GM23338 (cell line): ENCODE measurements at regions not wholly inside any gene's neighbourhood (a gene's known extent, or its start where the extent isn't known, plus 50 kb on each side); places are given as distances from the start of the nearest gene placed in this dataset.
"Not testable (repeated sequence)": the region's sequence is repeated elsewhere in the genome, so short reads cannot be mapped to it uniquely, and the experiment has no call there.

Experiments
- ATAC-seq: fragments of 200-7000 bp; cut with Tn5 transposase; 3 replicates; pipeline ENCODE4 v1.9.1; 2020
- DNase-seq: peaks from one replicate; pipeline ENCODE4 v3.0.0-alpha.2; 2015; ENCODE audit warnings: low spot score
- H2AFZ ChIP-seq: fragments of 200-600 bp; sonication (generic); 2 replicates; pipeline ENCODE4 v1.8.0; 2016; ENCODE audit warnings: antibody characterized with exemption, mild to moderate bottlenecking, moderate library complexity
- H3F3A ChIP-seq: fragments of 200-600 bp; sonication (generic); replicated peaks from 2 replicates; pipeline ENCODE4 v1.8.0; 2017; ENCODE audit warnings: antibody characterized with exemption, mixed run types, low read depth
- H3K27ac ChIP-seq: fragments of 200-600 bp; sonication (generic); 2 replicates; pipeline ENCODE4 v1.6.1; 2016; ENCODE audit warnings: low read depth
- H3K27me3 ChIP-seq: fragments of 200-600 bp; sonication (generic); 2 replicates; pipeline ENCODE4 v1.8.0; 2016; ENCODE audit warnings: mild to moderate bottlenecking, mixed run types, moderate library complexity; ENCODE audit not compliant: insufficient read depth
- H3K36me3 ChIP-seq: fragments of 200-600 bp; sonication (generic); 2 replicates; pipeline ENCODE4 v1.8.0; 2016; ENCODE audit warnings: mild to moderate bottlenecking; ENCODE audit not compliant: insufficient read depth
- H3K4me1 ChIP-seq: fragments of 200-600 bp; sonication (generic); 2 replicates; pipeline ENCODE4 v1.8.0; 2016; ENCODE audit warnings: mild to moderate bottlenecking, moderate library complexity; ENCODE audit not compliant: insufficient read depth
- H3K4me2 ChIP-seq: fragments of 200-600 bp; sonication (generic); 2 replicates; pipeline ENCODE4 v1.7.1; 2017; ENCODE audit warnings: mixed run types
- H3K4me3 ChIP-seq: fragments of 200-600 bp; sonication (generic); 2 replicates; pipeline ENCODE4 v1.6.1; 2016; ENCODE audit warnings: mixed run types
- H3K79me2 ChIP-seq: fragments of 200-600 bp; sonication (generic); replicated peaks from 2 replicates; pipeline ENCODE4 v1.8.0; 2017; ENCODE audit warnings: mild to moderate bottlenecking; ENCODE audit not compliant: insufficient read depth
- H3K9me2 ChIP-seq: fragments of 200-600 bp; sonication (generic); 2 replicates; pipeline ENCODE4 v1.8.0; 2017; ENCODE audit not compliant: insufficient read depth
- H4K20me1 ChIP-seq: fragments of 200-600 bp; sonication (generic); replicated peaks from 2 replicates; pipeline ENCODE4 v1.8.0; 2017; ENCODE audit warnings: mild to moderate bottlenecking; ENCODE audit not compliant: insufficient read depth
- H3K27ac Mint-ChIP-seq: 2 replicates; pipeline ENCODE4 v1.8.0; 2020; ENCODE audit warnings: inconsistent platforms, mild to moderate bottlenecking, moderate library complexity, mixed read lengths
- H3K27me3 Mint-ChIP-seq: 3 replicates; pipeline ENCODE4 v1.8.0; 2022; ENCODE audit warnings: low read depth, mild to moderate bottlenecking, moderate library complexity, mixed read lengths, inconsistent platforms; ENCODE audit not compliant: insufficient read depth, poor library complexity
- H3K36me3 Mint-ChIP-seq: 3 replicates; pipeline ENCODE4 v1.8.0; 2021; ENCODE audit warnings: low read depth, mild to moderate bottlenecking, inconsistent platforms, moderate library complexity, mixed read lengths
- H3K4me1 Mint-ChIP-seq: 3 replicates; pipeline ENCODE4 v1.8.0; 2020; ENCODE audit warnings: mild to moderate bottlenecking, inconsistent platforms, mixed read lengths
- H3K4me3 Mint-ChIP-seq: 3 replicates; pipeline ENCODE4 v1.8.0; 2021; ENCODE audit warnings: moderate library complexity, mild to moderate bottlenecking, inconsistent platforms, mixed read lengths
- H3K9me3 Mint-ChIP-seq: 3 replicates; pipeline ENCODE4 v1.8.0; 2020; ENCODE audit warnings: moderate library complexity, mild to moderate bottlenecking, inconsistent platforms, mixed read lengths
- EZH2 ChIP-seq: fragments of 200-600 bp; sonication (generic); IDR thresholded peaks from one replicate; pipeline ENCODE4 v1.8.0; 2017; ENCODE audit warnings: antibody characterized with exemption, mild to moderate bottlenecking, low read depth; ENCODE audit not compliant: unreplicated experiment
- EZH2phosphoT487 ChIP-seq: fragments of 200-600 bp; sonication (generic); IDR thresholded peaks from one replicate; pipeline ENCODE4 v1.8.1; 2018; ENCODE audit warnings: antibody characterized with exemption; ENCODE audit not compliant: unreplicated experiment
- JUNB ChIP-seq: IDR thresholded peaks from one replicate; pipeline ENCODE4 v1.6.1; 2016; ENCODE audit warnings: antibody characterized with exemption; ENCODE audit not compliant: unreplicated experiment
- ZNF331 ChIP-seq: fragments of 250-450 bp; sonication (Bioruptor Pico); IDR thresholded peaks from 2 replicates; pipeline ENCODE4 v1.5.0; 2020; ENCODE audit warnings: low read depth, mild to moderate bottlenecking, moderate library complexity
- TF ChIP-seq, protein P1 (sequence below), 2 experiments: fragments of 200-600 bp in 1 of 2; sonication (generic) in 1 of 2; conservative IDR thresholded peaks; 2 replicates each; pipeline versions ENCODE4 v1.5.1 to v1.6.1; 2016 to 2017; ENCODE audit warnings: antibody characterized with exemption in 2 of 2, low read depth in 2 of 2, mild to moderate bottlenecking in 2 of 2, moderate library complexity in 1 of 2
- TF ChIP-seq, protein P2 (sequence below): IDR thresholded peaks from 2 replicates; pipeline ENCODE4 v1.6.1; 2016; ENCODE audit warnings: antibody characterized with exemption
- TF ChIP-seq, protein P3 (sequence below): fragments of 250-450 bp; sonication (Bioruptor Pico); IDR thresholded peaks from 2 replicates; pipeline ENCODE4 v1.5.0; 2020; ENCODE audit warnings: mild to moderate bottlenecking, moderate library complexity

DNA sequence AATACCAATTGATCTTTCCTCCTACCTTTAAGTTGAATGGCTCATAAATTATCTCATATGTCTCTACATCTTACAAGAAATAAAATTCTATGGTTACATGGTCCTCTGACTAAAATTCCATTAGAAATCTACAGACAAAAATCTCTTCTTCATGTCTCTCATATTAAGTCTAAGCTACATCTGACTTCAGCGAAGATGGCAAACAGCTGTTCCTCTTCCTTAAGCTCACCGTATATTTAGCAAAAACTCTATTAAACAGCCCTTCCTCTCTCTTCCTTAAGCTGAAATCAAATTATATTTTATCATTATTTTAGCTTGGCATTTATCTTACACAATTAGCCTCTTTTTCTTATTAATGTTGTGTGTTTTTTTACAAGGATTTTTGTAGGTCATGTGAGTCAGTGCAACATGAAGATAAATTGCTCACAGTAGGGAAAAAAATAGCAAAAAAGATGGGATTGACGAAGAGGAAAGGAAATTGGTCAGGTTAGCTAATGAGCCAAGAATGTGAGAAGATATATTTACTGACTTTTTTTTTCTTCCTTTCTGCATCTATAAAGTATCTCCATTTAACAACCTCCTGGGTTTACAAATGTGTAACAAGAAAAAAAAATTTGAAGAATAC is 2412.8 kb downstream of the ARAP2 start (continued):
- TF ChIP-seq, protein P1, sequence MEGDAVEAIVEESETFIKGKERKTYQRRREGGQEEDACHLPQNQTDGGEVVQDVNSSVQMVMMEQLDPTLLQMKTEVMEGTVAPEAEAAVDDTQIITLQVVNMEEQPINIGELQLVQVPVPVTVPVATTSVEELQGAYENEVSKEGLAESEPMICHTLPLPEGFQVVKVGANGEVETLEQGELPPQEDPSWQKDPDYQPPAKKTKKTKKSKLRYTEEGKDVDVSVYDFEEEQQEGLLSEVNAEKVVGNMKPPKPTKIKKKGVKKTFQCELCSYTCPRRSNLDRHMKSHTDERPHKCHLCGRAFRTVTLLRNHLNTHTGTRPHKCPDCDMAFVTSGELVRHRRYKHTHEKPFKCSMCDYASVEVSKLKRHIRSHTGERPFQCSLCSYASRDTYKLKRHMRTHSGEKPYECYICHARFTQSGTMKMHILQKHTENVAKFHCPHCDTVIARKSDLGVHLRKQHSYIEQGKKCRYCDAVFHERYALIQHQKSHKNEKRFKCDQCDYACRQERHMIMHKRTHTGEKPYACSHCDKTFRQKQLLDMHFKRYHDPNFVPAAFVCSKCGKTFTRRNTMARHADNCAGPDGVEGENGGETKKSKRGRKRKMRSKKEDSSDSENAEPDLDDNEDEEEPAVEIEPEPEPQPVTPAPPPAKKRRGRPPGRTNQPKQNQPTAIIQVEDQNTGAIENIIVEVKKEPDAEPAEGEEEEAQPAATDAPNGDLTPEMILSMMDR (conservative IDR thresholded peaks at IDR 0.05; ENCODE audit: low read depth in 2 of 2): no peak
- TF ChIP-seq JUNB (no peak), EZH2phosphoT487 (no peak), ZNF331 (CRISPR knock-in tag) (no peak)
- TF ChIP-seq, protein P2, sequence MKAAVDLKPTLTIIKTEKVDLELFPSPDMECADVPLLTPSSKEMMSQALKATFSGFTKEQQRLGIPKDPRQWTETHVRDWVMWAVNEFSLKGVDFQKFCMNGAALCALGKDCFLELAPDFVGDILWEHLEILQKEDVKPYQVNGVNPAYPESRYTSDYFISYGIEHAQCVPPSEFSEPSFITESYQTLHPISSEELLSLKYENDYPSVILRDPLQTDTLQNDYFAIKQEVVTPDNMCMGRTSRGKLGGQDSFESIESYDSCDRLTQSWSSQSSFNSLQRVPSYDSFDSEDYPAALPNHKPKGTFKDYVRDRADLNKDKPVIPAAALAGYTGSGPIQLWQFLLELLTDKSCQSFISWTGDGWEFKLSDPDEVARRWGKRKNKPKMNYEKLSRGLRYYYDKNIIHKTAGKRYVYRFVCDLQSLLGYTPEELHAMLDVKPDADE: no peak

DNA sequence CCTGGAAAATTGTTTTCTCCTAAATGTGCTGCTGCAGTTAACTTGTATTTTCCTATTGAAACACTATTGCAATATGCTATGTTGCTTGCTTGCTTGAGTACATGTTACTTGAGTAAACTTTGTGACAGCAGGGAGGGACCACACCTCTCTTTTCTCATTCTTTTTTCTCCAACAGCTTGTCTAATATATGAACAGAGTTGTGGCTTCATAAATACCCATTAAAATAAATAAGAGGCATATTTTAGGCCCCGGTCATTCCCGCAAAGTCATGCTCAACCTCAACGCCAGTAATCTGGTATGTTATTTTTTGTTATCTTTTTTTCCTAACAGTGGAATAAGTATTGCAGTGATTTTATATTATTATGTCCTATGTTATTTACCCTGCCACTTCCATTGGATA is 2408.6 kb downstream of the ARAP2 start:
- peaks cover 20% of the 10 kb centered on the region for H3K4me1 Mint-ChIP-seq
- not testable (repeated sequence) for ATAC-seq, H3K9me2 ChIP-seq, H3K27ac Mint-ChIP-seq, H3K79me2 ChIP-seq, H3K36me3 ChIP-seq, H4K20me1 ChIP-seq, H3K27me3 ChIP-seq, DNase-seq, H3K4me2 ChIP-seq, H3F3A ChIP-seq, H2AFZ ChIP-seq, H3K27ac ChIP-seq, H3K4me1 ChIP-seq, H3K27me3 Mint-ChIP-seq, H3K4me3 Mint-ChIP-seq, H3K4me3 ChIP-seq
- H3K9me3 Mint-ChIP-seq: peaks cover 15% of the 10 kb centered on the region
- H3K36me3 Mint-ChIP-seq: peaks cover 23% of the 10 kb centered on the region

DNA sequence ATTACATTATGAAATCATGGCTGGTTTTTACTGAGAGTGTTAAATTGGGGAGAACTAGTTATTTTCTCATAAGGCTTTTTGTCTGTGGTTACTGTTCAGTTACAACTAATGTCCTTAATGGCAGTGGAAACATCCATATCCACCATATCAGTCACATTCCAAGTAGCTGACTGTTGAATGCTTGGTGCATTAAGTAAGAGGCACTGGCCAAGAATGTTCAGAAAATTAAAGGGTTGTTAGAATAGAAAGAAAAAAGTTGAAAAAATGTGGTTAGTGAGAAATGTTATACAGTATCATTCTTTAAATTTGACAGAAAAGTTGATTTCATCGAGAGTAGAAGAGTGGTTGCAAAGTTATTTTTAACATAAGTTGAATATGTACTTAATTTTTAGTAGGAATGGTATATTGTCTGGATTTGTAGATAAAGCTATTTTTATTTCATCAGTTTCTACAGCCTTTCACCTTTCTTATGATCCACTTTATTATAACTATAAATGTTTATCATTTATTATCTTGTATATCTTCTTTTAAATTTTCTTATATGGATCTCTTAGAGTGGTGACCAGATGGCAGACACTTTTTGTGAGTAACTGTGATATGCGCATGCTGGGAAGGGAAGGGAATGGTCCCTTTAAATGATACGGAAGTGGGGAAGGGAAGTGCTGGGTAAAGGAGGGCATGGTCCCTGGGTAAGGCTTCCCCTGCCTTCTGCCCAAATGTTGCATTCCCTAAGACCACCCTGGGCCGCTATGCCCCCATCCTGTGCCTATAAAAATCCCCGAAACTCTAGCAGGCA is 2407.1 kb downstream of the ARAP2 start:
- H3K27ac ChIP-seq: no peak overlapping the region
- no peak overlapping the region for H3K4me2 ChIP-seq
- no peaks in the 10 kb centered on the region for H3F3A ChIP-seq
- H2AFZ ChIP-seq: no peak overlapping the region
- ATAC-seq (no peak), DNase-seq (no peak)
- H3K4me3 ChIP-seq: no peak overlapping the region
- H3K9me3 Mint-ChIP-seq: peaks cover 17% of the 10 kb centered on the region
- H3K4me1 Mint-ChIP-seq: peaks cover 28% of the 10 kb centered on the region
- peaks cover 25% of the 10 kb centered on the region for H3K36me3 Mint-ChIP-seq
- H3K79me2 ChIP-seq: no peaks in the 10 kb centered on the region
- H3K27ac Mint-ChIP-seq: no peak overlapping the region
- H3K27me3 ChIP-seq: no peaks in the 10 kb centered on the region
- no peaks in the 10 kb centered on the region for H3K9me2 ChIP-seq
- H3K27me3 Mint-ChIP-seq: no peaks in the 10 kb centered on the region
- no peaks in the 10 kb centered on the region for H4K20me1 ChIP-seq
- no peak overlapping the region for H3K4me3 Mint-ChIP-seq
- TF ChIP-seq, protein P3, sequence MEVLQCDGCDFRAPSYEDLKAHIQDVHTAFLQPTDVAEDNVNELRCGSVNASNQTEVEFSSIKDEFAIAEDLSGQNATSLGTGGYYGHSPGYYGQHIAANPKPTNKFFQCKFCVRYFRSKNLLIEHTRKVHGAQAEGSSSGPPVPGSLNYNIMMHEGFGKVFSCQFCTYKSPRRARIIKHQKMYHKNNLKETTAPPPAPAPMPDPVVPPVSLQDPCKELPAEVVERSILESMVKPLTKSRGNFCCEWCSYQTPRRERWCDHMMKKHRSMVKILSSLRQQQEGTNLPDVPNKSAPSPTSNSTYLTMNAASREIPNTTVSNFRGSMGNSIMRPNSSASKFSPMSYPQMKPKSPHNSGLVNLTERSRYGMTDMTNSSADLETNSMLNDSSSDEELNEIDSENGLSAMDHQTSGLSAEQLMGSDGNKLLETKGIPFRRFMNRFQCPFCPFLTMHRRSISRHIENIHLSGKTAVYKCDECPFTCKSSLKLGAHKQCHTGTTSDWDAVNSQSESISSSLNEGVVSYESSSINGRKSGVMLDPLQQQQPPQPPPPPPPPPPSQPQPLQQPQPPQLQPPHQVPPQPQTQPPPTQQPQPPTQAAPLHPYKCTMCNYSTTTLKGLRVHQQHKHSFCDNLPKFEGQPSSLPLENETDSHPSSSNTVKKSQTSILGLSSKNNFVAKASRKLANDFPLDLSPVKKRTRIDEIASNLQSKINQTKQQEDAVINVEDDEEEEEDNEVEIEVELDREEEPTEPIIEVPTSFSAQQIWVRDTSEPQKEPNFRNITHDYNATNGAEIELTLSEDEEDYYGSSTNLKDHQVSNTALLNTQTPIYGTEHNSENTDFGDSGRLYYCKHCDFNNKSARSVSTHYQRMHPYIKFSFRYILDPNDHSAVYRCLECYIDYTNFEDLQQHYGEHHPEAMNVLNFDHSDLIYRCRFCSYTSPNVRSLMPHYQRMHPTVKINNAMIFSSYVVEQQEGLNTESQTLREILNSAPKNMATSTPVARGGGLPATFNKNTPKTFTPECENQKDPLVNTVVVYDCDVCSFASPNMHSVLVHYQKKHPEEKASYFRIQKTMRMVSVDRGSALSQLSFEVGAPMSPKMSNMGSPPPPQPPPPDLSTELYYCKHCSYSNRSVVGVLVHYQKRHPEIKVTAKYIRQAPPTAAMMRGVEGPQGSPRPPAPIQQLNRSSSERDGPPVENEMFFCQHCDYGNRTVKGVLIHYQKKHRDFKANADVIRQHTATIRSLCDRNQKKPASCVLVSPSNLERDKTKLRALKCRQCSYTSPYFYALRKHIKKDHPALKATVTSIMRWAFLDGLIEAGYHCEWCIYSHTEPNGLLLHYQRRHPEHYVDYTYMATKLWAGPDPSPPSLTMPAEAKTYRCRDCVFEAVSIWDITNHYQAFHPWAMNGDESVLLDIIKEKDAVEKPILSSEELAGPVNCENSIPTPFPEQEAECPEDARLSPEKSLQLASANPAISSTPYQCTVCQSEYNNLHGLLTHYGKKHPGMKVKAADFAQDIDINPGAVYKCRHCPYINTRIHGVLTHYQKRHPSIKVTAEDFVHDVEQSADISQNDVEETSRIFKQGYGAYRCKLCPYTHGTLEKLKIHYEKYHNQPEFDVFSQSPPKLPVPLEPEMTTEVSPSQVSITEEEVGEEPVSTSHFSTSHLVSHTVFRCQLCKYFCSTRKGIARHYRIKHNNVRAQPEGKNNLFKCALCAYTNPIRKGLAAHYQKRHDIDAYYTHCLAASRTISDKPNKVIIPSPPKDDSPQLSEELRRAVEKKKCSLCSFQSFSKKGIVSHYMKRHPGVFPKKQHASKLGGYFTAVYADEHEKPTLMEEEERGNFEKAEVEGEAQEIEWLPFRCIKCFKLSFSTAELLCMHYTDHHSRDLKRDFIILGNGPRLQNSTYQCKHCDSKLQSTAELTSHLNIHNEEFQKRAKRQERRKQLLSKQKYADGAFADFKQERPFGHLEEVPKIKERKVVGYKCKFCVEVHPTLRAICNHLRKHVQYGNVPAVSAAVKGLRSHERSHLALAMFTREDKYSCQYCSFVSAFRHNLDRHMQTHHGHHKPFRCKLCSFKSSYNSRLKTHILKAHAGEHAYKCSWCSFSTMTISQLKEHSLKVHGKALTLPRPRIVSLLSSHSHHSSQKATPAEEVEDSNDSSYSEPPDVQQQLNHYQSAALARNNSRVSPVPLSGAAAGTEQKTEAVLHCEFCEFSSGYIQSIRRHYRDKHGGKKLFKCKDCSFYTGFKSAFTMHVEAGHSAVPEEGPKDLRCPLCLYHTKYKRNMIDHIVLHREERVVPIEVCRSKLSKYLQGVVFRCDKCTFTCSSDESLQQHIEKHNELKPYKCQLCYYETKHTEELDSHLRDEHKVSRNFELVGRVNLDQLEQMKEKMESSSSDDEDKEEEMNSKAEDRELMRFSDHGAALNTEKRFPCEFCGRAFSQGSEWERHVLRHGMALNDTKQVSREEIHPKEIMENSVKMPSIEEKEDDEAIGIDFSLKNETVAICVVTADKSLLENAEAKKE: no peak
- TF ChIP-seq EZH2: no peak
- no peaks in the 10 kb centered on the region for H3K36me3 ChIP-seq
- peaks cover 13% of the 10 kb centered on the region for H3K4me1 ChIP-seq
